Upper lobe of left lung (tissue), 4 donors: ENCODE measurements at regions not wholly inside any gene's neighbourhood (a gene's known extent, or its start where the extent isn't known, plus 50 kb on each side); places are given as distances from the start of the nearest gene placed in this dataset.

Experiments
- CTCF ChIP-seq, 6 experiments: fragments of 450-650 bp in 4 of 6; fragments of 200-600 bp in 2 of 6; sonication (generic) in 2 of 6; IDR thresholded peaks; one replicate each; pipeline ENCODE4 v1.5.1; 2016 to 2019; ENCODE audit warnings: antibody characterized with exemption in 6 of 6
- EP300 ChIP-seq, 4 donors: sonication (generic); formaldehyde crosslinking; IDR thresholded peaks; one replicate each; pipeline ENCODE4 v1.5.1; 2017; ENCODE audit warnings: antibody characterized with exemption in 4 of 4, control low read depth in 2 of 4
- POLR2A ChIP-seq, 4 donors: fragments of 450-650 bp; IDR thresholded peaks; one replicate each; pipeline ENCODE4 v1.5.1; 2016 to 2017; ENCODE audit warnings: antibody characterized with exemption in 4 of 4, mild to moderate bottlenecking in 2 of 4
- POLR2AphosphoS5 ChIP-seq, 2 donors: sonication (generic); formaldehyde crosslinking; IDR thresholded peaks; one replicate each; pipeline ENCODE4 v1.5.1; 2017; ENCODE audit warnings: antibody characterized with exemption in 2 of 2

GRCh38 chr5:118327389-118327788, 661.0 kb downstream of the DTWD2 start:
- TF ChIP-seq CTCF (IDR thresholded peaks at IDR 0.05) (no peak), POLR2A (IDR thresholded peaks at IDR 0.05) (no peak), EP300 (IDR thresholded peaks at IDR 0.05) (no peak), POLR2AphosphoS5 (IDR thresholded peaks at IDR 0.05) (no peak)
